SK-N-SH treated with all-trans-retinoic acid at 6 μM for 48 hours (cell line): ENCODE measurements at regions not wholly inside any gene's neighbourhood (a gene's known extent, or its start where the extent isn't known, plus 50 kb on each side); places are given as distances from the start of the nearest gene placed in this dataset.

ENCODE experiments used
- ATAC-seq: fragments of 200-7000 bp; cut with Tn5 transposase; 3 replicates; pipeline ENCODE4 v1.9.1; 2020; ENCODE audit warnings: mild to moderate bottlenecking, moderate library complexity
- ARNTL ChIP-seq: fragments of 450-650 bp; formaldehyde crosslinking; IDR thresholded peaks from 2 replicates; pipeline ENCODE4 v1.5.0; 2020; ENCODE audit warnings: low read depth, mild to moderate bottlenecking, moderate library complexity, borderline replicate concordance
- BACH2 ChIP-seq: fragments of 250-450 bp; sonication (Bioruptor Pico); IDR thresholded peaks from 2 replicates; pipeline ENCODE4 v1.9.0; 2021; ENCODE audit warnings: mild to moderate bottlenecking, borderline replicate concordance
- CSDC2 ChIP-seq: fragments of 250-450 bp; sonication (Bioruptor Pico); IDR thresholded peaks from 2 replicates; pipeline ENCODE4 v1.5.0; 2020; ENCODE audit warnings: mild to moderate bottlenecking, moderate library complexity
- ESRRG ChIP-seq: fragments of 250-450 bp; sonication (Bioruptor Pico); IDR thresholded peaks from 2 replicates; pipeline ENCODE4 v1.6.1; 2021; ENCODE audit warnings: mild to moderate bottlenecking
- GLIS3 ChIP-seq: fragments of 250-450 bp; sonication (Bioruptor Pico); IDR thresholded peaks from 2 replicates; pipeline ENCODE4 v1.5.0; 2020; ENCODE audit warnings: mild to moderate bottlenecking, moderate library complexity
- ISL1 ChIP-seq: fragments of 250-450 bp; sonication (Bioruptor Pico); IDR thresholded peaks from 2 replicates; pipeline ENCODE4 v2.1.2; 2022; ENCODE audit warnings: mild to moderate bottlenecking, moderate library complexity
- OSR1 ChIP-seq: fragments of 250-450 bp; sonication (Bioruptor Pico); IDR thresholded peaks from 2 replicates; pipeline ENCODE4 v1.8.0; 2022; ENCODE audit warnings: moderate library complexity, mild to moderate bottlenecking, inconsistent platforms
- PPARA ChIP-seq: fragments of 250-450 bp; sonication (Bioruptor Pico); IDR thresholded peaks from 2 replicates; pipeline ENCODE4 v1.5.0; 2020; ENCODE audit warnings: mild to moderate bottlenecking, borderline replicate concordance
- RARB ChIP-seq: fragments of 250-450 bp; sonication (Bioruptor Pico); IDR thresholded peaks from 2 replicates; pipeline ENCODE4 v1.8.0; 2021; ENCODE audit warnings: mild to moderate bottlenecking, moderate library complexity
- SNAI2 ChIP-seq: fragments of 250-450 bp; sonication (Bioruptor Pico); IDR thresholded peaks from 2 replicates; pipeline ENCODE4 v1.5.0; 2020; ENCODE audit warnings: mild to moderate bottlenecking, moderate library complexity
- TCF4 ChIP-seq: fragments of 250-450 bp; sonication (Bioruptor Pico); IDR thresholded peaks from 2 replicates; pipeline ENCODE4 v1.8.0; 2021; ENCODE audit warnings: mild to moderate bottlenecking, moderate library complexity, borderline replicate concordance
- TOX ChIP-seq: fragments of 250-450 bp; sonication (Bioruptor Pico); IDR thresholded peaks from 2 replicates; pipeline ENCODE4 v1.8.0; 2021; ENCODE audit warnings: mild to moderate bottlenecking, moderate library complexity, borderline replicate concordance
- ZC3H10 ChIP-seq: fragments of 250-450 bp; sonication (Bioruptor Pico); IDR thresholded peaks from 2 replicates; pipeline ENCODE4 v1.5.1; 2021; ENCODE audit warnings: mild to moderate bottlenecking, moderate library complexity
- ZFP3 ChIP-seq: fragments of 250-450 bp; sonication (Bioruptor Pico); IDR thresholded peaks from 2 replicates; pipeline ENCODE4 v1.5.0; 2020; ENCODE audit warnings: mild to moderate bottlenecking, moderate library complexity
- ZFP30 ChIP-seq: fragments of 450-650 bp; formaldehyde crosslinking; IDR thresholded peaks from 2 replicates; pipeline ENCODE4 v1.5.0; 2022; ENCODE audit warnings: mild to moderate bottlenecking, moderate library complexity
- ZNF70 ChIP-seq: fragments of 450-650 bp; formaldehyde crosslinking; IDR thresholded peaks from 2 replicates; pipeline ENCODE4 v1.5.0; 2020; ENCODE audit warnings: mild to moderate bottlenecking, moderate library complexity
- TF ChIP-seq, protein P1 (sequence below): fragments of 250-450 bp; sonication (Bioruptor Pico); IDR thresholded peaks from 2 replicates; pipeline ENCODE4 v1.5.0; 2020; ENCODE audit warnings: mild to moderate bottlenecking, moderate library complexity
- TF ChIP-seq, protein P2 (sequence below): fragments of 250-450 bp; sonication (Bioruptor Pico); IDR thresholded peaks from 2 replicates; pipeline ENCODE4 v1.5.1; 2020; ENCODE audit warnings: low read depth, mild to moderate bottlenecking, moderate library complexity
- TF ChIP-seq, protein P3 (sequence below): fragments of 250-450 bp; sonication (Bioruptor Pico); IDR thresholded peaks from 2 replicates; pipeline ENCODE4 v1.8.0; 2020; ENCODE audit warnings: mild to moderate bottlenecking, moderate library complexity, borderline replicate concordance
- TF ChIP-seq, protein P4 (sequence below): fragments of 250-450 bp; sonication (Bioruptor Pico); IDR thresholded peaks from 2 replicates; pipeline ENCODE4 v1.5.1; 2021; ENCODE audit warnings: mild to moderate bottlenecking, moderate library complexity
- TF ChIP-seq, protein P5 (sequence below): fragments of 250-450 bp; sonication (Bioruptor Pico); IDR thresholded peaks from 2 replicates; pipeline ENCODE4 v1.8.0; 2021; ENCODE audit warnings: low read depth, mild to moderate bottlenecking, moderate library complexity, borderline replicate concordance

DNA sequence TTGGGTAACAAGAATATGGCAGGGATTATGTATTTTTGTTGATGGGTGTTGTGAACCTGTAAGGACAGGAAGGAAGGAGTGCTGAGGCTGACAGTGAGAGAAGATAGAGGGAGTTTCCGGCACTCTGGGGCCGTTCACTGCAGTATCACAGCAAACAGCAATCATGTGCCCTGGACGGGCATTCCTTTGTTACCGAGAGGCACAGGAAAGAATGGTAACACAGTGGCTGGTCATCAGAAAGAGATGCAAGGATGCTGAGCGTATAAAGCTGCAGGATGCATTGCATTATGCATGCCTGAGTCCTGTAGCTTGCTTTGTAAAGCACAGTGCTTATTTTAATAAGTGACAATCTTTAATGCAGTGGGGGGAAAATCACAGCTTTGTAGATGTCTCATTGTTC is 286.8 kb downstream of the RPS24 start:
- no peak for ATAC-seq
- TF ChIP-seq ZNF70 (CRISPR knock-in tag), result no peak
- TF ChIP-seq, protein P1, sequence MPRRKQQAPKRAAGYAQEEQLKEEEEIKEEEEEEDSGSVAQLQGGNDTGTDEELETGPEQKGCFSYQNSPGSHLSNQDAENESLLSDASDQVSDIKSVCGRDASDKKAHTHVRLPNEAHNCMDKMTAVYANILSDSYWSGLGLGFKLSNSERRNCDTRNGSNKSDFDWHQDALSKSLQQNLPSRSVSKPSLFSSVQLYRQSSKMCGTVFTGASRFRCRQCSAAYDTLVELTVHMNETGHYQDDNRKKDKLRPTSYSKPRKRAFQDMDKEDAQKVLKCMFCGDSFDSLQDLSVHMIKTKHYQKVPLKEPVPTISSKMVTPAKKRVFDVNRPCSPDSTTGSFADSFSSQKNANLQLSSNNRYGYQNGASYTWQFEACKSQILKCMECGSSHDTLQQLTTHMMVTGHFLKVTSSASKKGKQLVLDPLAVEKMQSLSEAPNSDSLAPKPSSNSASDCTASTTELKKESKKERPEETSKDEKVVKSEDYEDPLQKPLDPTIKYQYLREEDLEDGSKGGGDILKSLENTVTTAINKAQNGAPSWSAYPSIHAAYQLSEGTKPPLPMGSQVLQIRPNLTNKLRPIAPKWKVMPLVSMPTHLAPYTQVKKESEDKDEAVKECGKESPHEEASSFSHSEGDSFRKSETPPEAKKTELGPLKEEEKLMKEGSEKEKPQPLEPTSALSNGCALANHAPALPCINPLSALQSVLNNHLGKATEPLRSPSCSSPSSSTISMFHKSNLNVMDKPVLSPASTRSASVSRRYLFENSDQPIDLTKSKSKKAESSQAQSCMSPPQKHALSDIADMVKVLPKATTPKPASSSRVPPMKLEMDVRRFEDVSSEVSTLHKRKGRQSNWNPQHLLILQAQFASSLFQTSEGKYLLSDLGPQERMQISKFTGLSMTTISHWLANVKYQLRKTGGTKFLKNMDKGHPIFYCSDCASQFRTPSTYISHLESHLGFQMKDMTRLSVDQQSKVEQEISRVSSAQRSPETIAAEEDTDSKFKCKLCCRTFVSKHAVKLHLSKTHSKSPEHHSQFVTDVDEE (CRISPR knock-in tag), result no peak
- TF ChIP-seq, protein P2, sequence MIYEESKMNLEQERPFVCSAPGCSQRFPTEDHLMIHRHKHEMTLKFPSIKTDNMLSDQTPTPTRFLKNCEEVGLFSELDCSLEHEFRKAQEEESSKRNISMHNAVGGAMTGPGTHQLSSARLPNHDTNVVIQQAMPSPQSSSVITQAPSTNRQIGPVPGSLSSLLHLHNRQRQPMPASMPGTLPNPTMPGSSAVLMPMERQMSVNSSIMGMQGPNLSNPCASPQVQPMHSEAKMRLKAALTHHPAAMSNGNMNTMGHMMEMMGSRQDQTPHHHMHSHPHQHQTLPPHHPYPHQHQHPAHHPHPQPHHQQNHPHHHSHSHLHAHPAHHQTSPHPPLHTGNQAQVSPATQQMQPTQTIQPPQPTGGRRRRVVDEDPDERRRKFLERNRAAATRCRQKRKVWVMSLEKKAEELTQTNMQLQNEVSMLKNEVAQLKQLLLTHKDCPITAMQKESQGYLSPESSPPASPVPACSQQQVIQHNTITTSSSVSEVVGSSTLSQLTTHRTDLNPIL, result no peak
- TF ChIP-seq ZFP30, result no peak
- no peak for TF ChIP-seq ZFP3
- TF ChIP-seq, protein P3, sequence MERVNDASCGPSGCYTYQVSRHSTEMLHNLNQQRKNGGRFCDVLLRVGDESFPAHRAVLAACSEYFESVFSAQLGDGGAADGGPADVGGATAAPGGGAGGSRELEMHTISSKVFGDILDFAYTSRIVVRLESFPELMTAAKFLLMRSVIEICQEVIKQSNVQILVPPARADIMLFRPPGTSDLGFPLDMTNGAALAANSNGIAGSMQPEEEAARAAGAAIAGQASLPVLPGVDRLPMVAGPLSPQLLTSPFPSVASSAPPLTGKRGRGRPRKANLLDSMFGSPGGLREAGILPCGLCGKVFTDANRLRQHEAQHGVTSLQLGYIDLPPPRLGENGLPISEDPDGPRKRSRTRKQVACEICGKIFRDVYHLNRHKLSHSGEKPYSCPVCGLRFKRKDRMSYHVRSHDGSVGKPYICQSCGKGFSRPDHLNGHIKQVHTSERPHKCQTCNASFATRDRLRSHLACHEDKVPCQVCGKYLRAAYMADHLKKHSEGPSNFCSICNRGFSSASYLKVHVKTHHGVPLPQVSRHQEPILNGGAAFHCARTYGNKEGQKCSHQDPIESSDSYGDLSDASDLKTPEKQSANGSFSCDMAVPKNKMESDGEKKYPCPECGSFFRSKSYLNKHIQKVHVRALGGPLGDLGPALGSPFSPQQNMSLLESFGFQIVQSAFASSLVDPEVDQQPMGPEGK, result no peak
- TF ChIP-seq OSR1 (CRISPR knock-in tag), result no peak
- no peak for TF ChIP-seq TCF4 (CRISPR knock-in tag)
- no peak for TF ChIP-seq GLIS3 (CRISPR knock-in tag)
- no peak for TF ChIP-seq PPARA (CRISPR knock-in tag)
- TF ChIP-seq BACH2, result no peak
- no peak for TF ChIP-seq CSDC2 (CRISPR knock-in tag)
- TF ChIP-seq SNAI2 (CRISPR knock-in tag), result no peak
- TF ChIP-seq ZC3H10 (CRISPR knock-in tag), result no peak
- TF ChIP-seq, protein P4, sequence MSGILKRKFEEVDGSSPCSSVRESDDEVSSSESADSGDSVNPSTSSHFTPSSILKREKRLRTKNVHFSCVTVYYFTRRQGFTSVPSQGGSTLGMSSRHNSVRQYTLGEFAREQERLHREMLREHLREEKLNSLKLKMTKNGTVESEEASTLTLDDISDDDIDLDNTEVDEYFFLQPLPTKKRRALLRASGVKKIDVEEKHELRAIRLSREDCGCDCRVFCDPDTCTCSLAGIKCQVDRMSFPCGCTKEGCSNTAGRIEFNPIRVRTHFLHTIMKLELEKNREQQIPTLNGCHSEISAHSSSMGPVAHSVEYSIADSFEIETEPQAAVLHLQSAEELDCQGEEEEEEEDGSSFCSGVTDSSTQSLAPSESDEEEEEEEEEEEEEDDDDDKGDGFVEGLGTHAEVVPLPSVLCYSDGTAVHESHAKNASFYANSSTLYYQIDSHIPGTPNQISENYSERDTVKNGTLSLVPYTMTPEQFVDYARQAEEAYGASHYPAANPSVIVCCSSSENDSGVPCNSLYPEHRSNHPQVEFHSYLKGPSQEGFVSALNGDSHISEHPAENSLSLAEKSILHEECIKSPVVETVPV (CRISPR knock-in tag), result no peak
- TF ChIP-seq RARB (CRISPR knock-in tag), result no peak
- no peak for TF ChIP-seq ESRRG
- TF ChIP-seq ARNTL, result no peak
- no peak for TF ChIP-seq ISL1

DNA sequence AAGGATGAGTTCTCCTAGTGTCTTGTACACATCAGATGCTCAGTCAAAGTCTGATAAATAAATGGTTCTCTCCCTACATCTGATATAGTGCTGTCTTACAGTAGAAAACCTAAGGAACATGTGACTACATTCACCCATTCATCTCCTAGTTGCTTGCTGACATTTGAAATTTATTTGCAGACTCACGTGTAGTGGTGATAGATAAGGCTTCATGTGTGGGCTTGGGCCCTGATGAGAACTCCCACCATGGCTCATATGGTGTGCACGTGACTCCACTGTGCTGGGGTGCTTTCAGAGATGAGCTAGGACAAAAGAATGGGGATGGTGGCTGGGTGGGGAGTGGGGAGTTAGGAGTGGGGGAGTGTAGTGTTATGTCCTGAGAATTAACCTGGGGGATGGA is 287.3 kb downstream of the RPS24 start:
- ATAC-seq, result no peak
- TF ChIP-seq ISL1 (no peak), PPARA (CRISPR knock-in tag) (no peak), SNAI2 (CRISPR knock-in tag) (no peak), RARB (CRISPR knock-in tag) (no peak)
- TF ChIP-seq, protein P5, sequence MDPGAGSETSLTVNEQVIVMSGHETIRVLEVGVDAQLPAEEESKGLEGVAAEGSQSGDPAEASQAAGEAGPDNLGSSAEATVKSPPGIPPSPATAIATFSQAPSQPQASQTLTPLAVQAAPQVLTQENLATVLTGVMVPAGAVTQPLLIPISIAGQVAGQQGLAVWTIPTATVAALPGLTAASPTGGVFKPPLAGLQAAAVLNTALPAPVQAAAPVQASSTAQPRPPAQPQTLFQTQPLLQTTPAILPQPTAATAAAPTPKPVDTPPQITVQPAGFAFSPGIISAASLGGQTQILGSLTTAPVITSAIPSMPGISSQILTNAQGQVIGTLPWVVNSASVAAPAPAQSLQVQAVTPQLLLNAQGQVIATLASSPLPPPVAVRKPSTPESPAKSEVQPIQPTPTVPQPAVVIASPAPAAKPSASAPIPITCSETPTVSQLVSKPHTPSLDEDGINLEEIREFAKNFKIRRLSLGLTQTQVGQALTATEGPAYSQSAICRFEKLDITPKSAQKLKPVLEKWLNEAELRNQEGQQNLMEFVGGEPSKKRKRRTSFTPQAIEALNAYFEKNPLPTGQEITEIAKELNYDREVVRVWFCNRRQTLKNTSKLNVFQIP (CRISPR knock-in tag), result no peak

DNA sequence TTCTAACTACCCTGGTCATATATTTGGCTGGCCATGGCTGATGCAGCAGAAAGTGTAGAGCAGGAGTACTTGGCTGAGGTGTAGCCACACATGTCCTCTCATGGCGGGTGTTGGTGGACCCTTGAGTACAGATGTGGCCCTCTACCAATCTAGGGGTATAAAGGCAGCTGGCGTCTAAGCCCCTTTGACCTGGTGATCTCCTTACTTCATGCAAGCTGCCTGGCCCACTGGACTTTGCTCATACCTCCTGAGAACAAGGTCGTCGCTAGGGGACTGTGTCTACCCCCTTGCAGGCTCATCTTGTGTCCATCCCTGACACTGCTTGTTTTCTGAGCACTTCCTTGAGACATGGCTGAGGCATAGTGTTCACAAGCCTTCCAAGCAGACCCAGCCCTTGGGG is 287.8 kb downstream of the RPS24 start:
- TF ChIP-seq, protein P1 (CRISPR knock-in tag), result no peak
- TF ChIP-seq ESRRG, result no peak
- TF ChIP-seq TOX (CRISPR knock-in tag), result no peak
- TF ChIP-seq ZFP3, result no peak
- no peak for TF ChIP-seq TCF4 (CRISPR knock-in tag)
- TF ChIP-seq ZNF70 (CRISPR knock-in tag), result no peak
- no peak for TF ChIP-seq CSDC2 (CRISPR knock-in tag)
- no peak for ATAC-seq
